BLaER1 treated with 17β-estradiol and CSF1 and Interleukin-3, amounts not matched to agents 10 nM and 100 nM (cell line): ENCODE measurements at regions not wholly inside any gene's neighbourhood (a gene's known extent, or its start where the extent isn't known, plus 50 kb on each side); places are given as distances from the start of the nearest gene placed in this dataset.
"Not testable (repeated sequence)": the region's sequence is repeated elsewhere in the genome, so short reads cannot be mapped to it uniquely, and the experiment has no call there.

Experiments
- H3K27ac ChIP-seq, 11 experiments: shearing (Covaris generic); formaldehyde crosslinking; 2 replicates each; pipeline ENCODE4 v1.8.1; 2022
- H3K27me3 ChIP-seq, 11 experiments: shearing (Covaris generic); formaldehyde crosslinking; 2 replicates each; pipeline ENCODE4 v1.8.1; 2022
- H3K36me3 ChIP-seq, 11 experiments: shearing (Covaris generic); formaldehyde crosslinking; 2 replicates each; pipeline ENCODE4 v1.8.1; 2022
- H3K4me1 ChIP-seq, 10 experiments: shearing (Covaris generic); formaldehyde crosslinking; 2 replicates each; pipeline ENCODE4 v1.8.1; 2022
- H3K4me2 ChIP-seq, 11 experiments: shearing (Covaris generic); formaldehyde crosslinking; 2 replicates each; pipeline ENCODE4 v1.8.1; 2022
- H3K4me3 ChIP-seq, 10 experiments: shearing (Covaris generic); formaldehyde crosslinking; 2 replicates each; pipeline ENCODE4 v1.8.1; 2022
- H3K9ac ChIP-seq, 11 experiments: shearing (Covaris generic); formaldehyde crosslinking; 2 replicates each; pipeline ENCODE4 v1.8.1; 2022
- H3K9me3 ChIP-seq, 11 experiments: shearing (Covaris generic); formaldehyde crosslinking; replicated peaks in 1 of 11; 2 replicates each; pipeline ENCODE4 v1.8.1; 2022
- H4K20me1 ChIP-seq, 11 experiments: shearing (Covaris generic); formaldehyde crosslinking; 2 replicates each; pipeline ENCODE4 v1.8.1; 2022
- Cebpa-rat ChIP-seq, 11 experiments: shearing (Covaris generic); IDR thresholded peaks; 2 replicates each; pipeline ENCODE4 v1.8.1; 2022

- H4K20me1 ChIP-seq: no peaks in the 10 kb centered on the region
- no peak for TF ChIP-seq Cebpa-rat (IDR thresholded peaks at IDR 0.05)
- H3K9ac ChIP-seq: no peak overlapping the region
- no peak overlapping the region for H3K4me2 ChIP-seq
- H3K36me3 ChIP-seq: 0 out of 22 replicates have a peak, but pooled peaks cover 0 to 3% (median 0%) of the 10 kb centered on the region in 11 experiments
- H3K4me3 ChIP-seq: no peak overlapping the region
- peaks cover 24 to 39% (median 30%) of the 10 kb centered on the region in 11 experiments for H3K9me3 ChIP-seq
- peaks cover 0 to 7% (median 0%) of the 10 kb centered on the region in 10 experiments; a peak in 2 of 20 replicates for H3K4me1 ChIP-seq
- H3K27ac ChIP-seq: no peak overlapping the region
- no peaks in the 10 kb centered on the region for H3K27me3 ChIP-seq
Measured at GRCh38 chr1:173257805-173258204, 50.7 kb upstream of the TNFSF4 start.

GRCh38 chr1:173258479-173259264 is 51.5 kb upstream of the TNFSF4 start:
- H3K4me1 ChIP-seq: peaks cover 0 to 7% (median 0%) of the 10 kb centered on the region in 10 experiments; a peak in 2 of 20 replicates
- H3K4me3 ChIP-seq: no peak overlapping the region
- H3K27ac ChIP-seq: no peak overlapping the region
- no peak overlapping the region for H3K9ac ChIP-seq
- H4K20me1 ChIP-seq: no peaks in the 10 kb centered on the region
- TF ChIP-seq Cebpa-rat (IDR thresholded peaks at IDR 0.05): no peak
- H3K27me3 ChIP-seq: no peaks in the 10 kb centered on the region
- H3K4me2 ChIP-seq: no peak overlapping the region
- peaks cover 24 to 39% (median 30%) of the 10 kb centered on the region in 11 experiments for H3K9me3 ChIP-seq
- H3K36me3 ChIP-seq: 0 out of 22 replicates have a peak, but pooled peaks cover 0 to 3% (median 0%) of the 10 kb centered on the region in 11 experiments

DNA sequence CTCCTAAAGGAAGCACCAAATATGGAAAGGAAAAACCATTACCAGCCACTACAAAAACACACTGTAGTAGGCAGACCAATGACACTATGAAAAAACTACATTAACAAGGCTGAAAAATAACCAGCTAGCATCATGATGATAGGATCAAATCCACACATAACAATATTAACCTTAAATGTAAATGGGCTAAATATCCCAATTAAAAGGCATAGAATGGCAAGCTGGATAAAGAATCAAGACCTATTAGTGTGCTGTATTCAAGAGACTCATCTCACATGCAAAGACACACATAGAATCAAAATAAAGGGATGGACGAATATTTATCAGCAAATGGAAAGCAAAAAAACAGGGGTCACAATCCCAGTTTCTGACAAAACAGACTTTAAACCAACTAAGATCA is 53.2 kb upstream of the TNFSF4 start:
- not testable (repeated sequence) for H3K4me2 ChIP-seq, H3K4me1 ChIP-seq, H3K27me3 ChIP-seq, H3K27ac ChIP-seq, H3K36me3 ChIP-seq, H3K4me3 ChIP-seq, H3K9ac ChIP-seq, H4K20me1 ChIP-seq
- H3K9me3 ChIP-seq: peaks cover 24 to 39% (median 30%) of the 10 kb centered on the region in 11 experiments

GRCh38 chr1:173266841-173267240 is 59.7 kb upstream of the TNFSF4 start:
- Histone ChIP-seq H3K9ac (no peak overlapping the region), H3K4me3 (no peak overlapping the region), H4K20me1 (no peaks in the 10 kb centered on the region), H3K36me3 (no peaks in the 10 kb centered on the region), H3K4me2 (no peak overlapping the region), H3K4me1 (no peaks in the 10 kb centered on the region), H3K27me3 (no peaks in the 10 kb centered on the region), H3K27ac (no peak overlapping the region), H3K9me3 (peaks cover 0 to 1% (median 0%) of the 10 kb centered on the region in 11 experiments; a peak in 1 of 22 replicates)
- no peak for TF ChIP-seq Cebpa-rat (IDR thresholded peaks at IDR 0.05)

- no peaks in the 10 kb centered on the region for H3K4me1 ChIP-seq
- H3K36me3 ChIP-seq: no peaks in the 10 kb centered on the region
- H3K4me3 ChIP-seq: no peak overlapping the region
- no peak for TF ChIP-seq Cebpa-rat (IDR thresholded peaks at IDR 0.05)
- H3K9me3 ChIP-seq: no peaks in the 10 kb centered on the region
- no peak overlapping the region for H3K4me2 ChIP-seq
- H3K27me3 ChIP-seq: no peaks in the 10 kb centered on the region
- H4K20me1 ChIP-seq: no peaks in the 10 kb centered on the region
- H3K27ac ChIP-seq: no peak overlapping the region
- H3K9ac ChIP-seq: no peak overlapping the region
Measured at GRCh38 chr1:173267453-173267945, 60.4 kb upstream of the TNFSF4 start.

GRCh38 chr1:173268261-173268660 is 61.1 kb upstream of the TNFSF4 start:
- no peaks in the 10 kb centered on the region for H3K4me1 ChIP-seq
- no peaks in the 10 kb centered on the region for H3K27me3 ChIP-seq
- H3K4me3 ChIP-seq: no peak overlapping the region
- no peaks in the 10 kb centered on the region for H3K36me3 ChIP-seq
- H3K27ac ChIP-seq: no peak overlapping the region
- no peak overlapping the region for H3K4me2 ChIP-seq
- H4K20me1 ChIP-seq: no peaks in the 10 kb centered on the region
- H3K9ac ChIP-seq: no peak overlapping the region
- H3K9me3 ChIP-seq: no peaks in the 10 kb centered on the region
- no peak for TF ChIP-seq Cebpa-rat (IDR thresholded peaks at IDR 0.05)

- Histone ChIP-seq H3K4me1 (no peaks in the 10 kb centered on the region), H4K20me1 (no peaks in the 10 kb centered on the region), H3K36me3 (no peaks in the 10 kb centered on the region), H3K4me3 (no peak overlapping the region), H3K9ac (no peak overlapping the region), H3K27ac (no peak overlapping the region), H3K27me3 (no peaks in the 10 kb centered on the region), H3K9me3 (no peaks in the 10 kb centered on the region), H3K4me2 (no peak overlapping the region)
- no peak for TF ChIP-seq Cebpa-rat (IDR thresholded peaks at IDR 0.05)
Measured at GRCh38 chr1:173268786-173269277, 61.7 kb upstream of the TNFSF4 start.

- H3K9ac ChIP-seq: no peak overlapping the region
- H3K27me3 ChIP-seq: no peaks in the 10 kb centered on the region
- no peaks in the 10 kb centered on the region for H4K20me1 ChIP-seq
- no peaks in the 10 kb centered on the region for H3K9me3 ChIP-seq
- H3K36me3 ChIP-seq: no peaks in the 10 kb centered on the region
- no peak overlapping the region for H3K4me2 ChIP-seq
- no peak overlapping the region for H3K27ac ChIP-seq
- H3K4me1 ChIP-seq: no peaks in the 10 kb centered on the region
- TF ChIP-seq Cebpa-rat (IDR thresholded peaks at IDR 0.05): no peak
- no peak overlapping the region for H3K4me3 ChIP-seq
Measured at GRCh38 chr1:173269490-173270230, 62.5 kb upstream of the TNFSF4 start.

- Histone ChIP-seq H3K4me3 (no peak overlapping the region), H3K9ac (no peak overlapping the region), H3K9me3 (no peaks in the 10 kb centered on the region), H3K27me3 (no peaks in the 10 kb centered on the region), H3K36me3 (no peaks in the 10 kb centered on the region), H3K27ac (no peak overlapping the region), H4K20me1 (no peaks in the 10 kb centered on the region), H3K4me2 (no peak overlapping the region), H3K4me1 (no peaks in the 10 kb centered on the region)
- no peak for TF ChIP-seq Cebpa-rat (IDR thresholded peaks at IDR 0.05)
Measured at GRCh38 chr1:173270243-173270642, 63.1 kb upstream of the TNFSF4 start.

DNA sequence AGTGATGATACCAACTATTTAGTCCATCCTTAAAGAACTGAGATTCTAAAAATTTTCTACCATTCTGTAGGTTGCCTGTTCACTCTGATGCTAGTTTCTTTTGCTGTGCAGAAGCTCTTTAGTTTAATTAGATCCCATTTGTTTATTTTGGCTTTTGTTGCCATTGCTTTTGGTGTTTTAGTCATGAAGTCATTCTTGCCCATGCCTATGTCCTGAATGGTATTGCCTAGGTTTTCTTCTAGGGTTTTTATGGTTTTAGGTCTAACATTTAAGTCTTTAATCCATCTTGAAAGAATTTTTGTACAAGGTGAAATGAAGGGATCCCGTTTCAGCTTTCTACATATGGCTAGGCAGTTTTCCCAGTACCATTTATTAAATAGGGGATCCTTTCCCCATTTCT is 63.9 kb upstream of the TNFSF4 start:
- H3K27me3 ChIP-seq, H3K9ac ChIP-seq, H3K4me1 ChIP-seq, H3K4me2 ChIP-seq, H3K36me3 ChIP-seq, H3K4me3 ChIP-seq, H4K20me1 ChIP-seq, H3K9me3 ChIP-seq, H3K27ac ChIP-seq: not testable (repeated sequence)
